Nephron progenitor cell (in vitro differentiated cells): ENCODE measurements at regions not wholly inside any gene's neighbourhood (a gene's known extent, or its start where the extent isn't known, plus 50 kb on each side); places are given as distances from the start of the nearest gene placed in this dataset.

Experiments
- DNase-seq: peaks from one replicate; pipeline ENCODE4 v3.0.0; 2021
- H3K27ac Mint-ChIP-seq: 2 replicates; pipeline ENCODE4 v1.8.0; 2021; ENCODE audit warnings: mild to moderate bottlenecking, moderate library complexity, mixed read lengths
- H3K27me3 Mint-ChIP-seq: 2 replicates; pipeline ENCODE4 v1.8.0; 2021; ENCODE audit warnings: mild to moderate bottlenecking, low read depth, mixed read lengths; ENCODE audit not compliant: poor library complexity
- H3K36me3 Mint-ChIP-seq: 2 replicates; pipeline ENCODE4 v1.8.0; 2021; ENCODE audit warnings: low read depth, mixed read lengths
- H3K4me1 Mint-ChIP-seq: 2 replicates; pipeline ENCODE4 v1.8.0; 2021; ENCODE audit warnings: mixed read lengths
- H3K4me3 Mint-ChIP-seq: 2 replicates; pipeline ENCODE4 v1.8.0; 2021; ENCODE audit warnings: mild to moderate bottlenecking, moderate library complexity, mixed read lengths
- H3K9me3 Mint-ChIP-seq: 2 replicates; pipeline ENCODE4 v1.8.0; 2021; ENCODE audit warnings: mild to moderate bottlenecking, moderate library complexity, mixed read lengths
- TF ChIP-seq, protein P1 (sequence below): fragments of 200-600 bp; sonication (generic); IDR thresholded peaks from 2 replicates; pipeline ENCODE4 v1.5.0; 2021; ENCODE audit warnings: antibody characterized with exemption

DNA sequence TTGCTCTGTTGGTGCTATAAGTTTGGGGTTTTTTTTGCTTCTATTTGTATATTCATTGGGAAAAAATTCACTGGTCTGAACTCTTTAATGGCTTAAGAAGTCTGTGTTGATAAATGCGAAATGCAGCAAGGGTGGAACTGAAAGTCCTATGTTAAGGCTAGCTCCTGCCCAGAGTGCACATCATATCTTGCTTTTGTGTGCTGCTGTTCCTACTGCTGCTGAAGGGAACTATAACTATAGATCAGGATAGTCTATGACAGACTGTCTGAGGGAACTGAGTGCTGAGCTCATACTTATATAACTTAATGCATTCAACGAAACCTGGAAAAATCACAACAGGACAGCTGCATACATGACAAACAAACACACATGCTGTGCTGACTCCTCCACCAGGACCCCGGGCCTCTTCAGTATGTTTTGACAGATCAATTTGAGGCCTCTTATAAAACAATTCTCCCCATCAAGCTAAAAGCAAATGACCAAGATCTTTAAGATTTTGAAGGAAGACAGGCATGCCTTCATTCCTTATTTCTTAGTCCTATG lies 1031.5 kb upstream of the ADGRL2 start:
- no peaks in the 10 kb centered on the region for H3K9me3 Mint-ChIP-seq
- H3K27ac Mint-ChIP-seq: no peak overlapping the region
- TF ChIP-seq, protein P1, sequence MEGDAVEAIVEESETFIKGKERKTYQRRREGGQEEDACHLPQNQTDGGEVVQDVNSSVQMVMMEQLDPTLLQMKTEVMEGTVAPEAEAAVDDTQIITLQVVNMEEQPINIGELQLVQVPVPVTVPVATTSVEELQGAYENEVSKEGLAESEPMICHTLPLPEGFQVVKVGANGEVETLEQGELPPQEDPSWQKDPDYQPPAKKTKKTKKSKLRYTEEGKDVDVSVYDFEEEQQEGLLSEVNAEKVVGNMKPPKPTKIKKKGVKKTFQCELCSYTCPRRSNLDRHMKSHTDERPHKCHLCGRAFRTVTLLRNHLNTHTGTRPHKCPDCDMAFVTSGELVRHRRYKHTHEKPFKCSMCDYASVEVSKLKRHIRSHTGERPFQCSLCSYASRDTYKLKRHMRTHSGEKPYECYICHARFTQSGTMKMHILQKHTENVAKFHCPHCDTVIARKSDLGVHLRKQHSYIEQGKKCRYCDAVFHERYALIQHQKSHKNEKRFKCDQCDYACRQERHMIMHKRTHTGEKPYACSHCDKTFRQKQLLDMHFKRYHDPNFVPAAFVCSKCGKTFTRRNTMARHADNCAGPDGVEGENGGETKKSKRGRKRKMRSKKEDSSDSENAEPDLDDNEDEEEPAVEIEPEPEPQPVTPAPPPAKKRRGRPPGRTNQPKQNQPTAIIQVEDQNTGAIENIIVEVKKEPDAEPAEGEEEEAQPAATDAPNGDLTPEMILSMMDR: no peak
- peaks cover 14% of the 10 kb centered on the region for H3K4me1 Mint-ChIP-seq
- H3K36me3 Mint-ChIP-seq: no peaks in the 10 kb centered on the region
- H3K27me3 Mint-ChIP-seq: no peaks in the 10 kb centered on the region
- no peak overlapping the region for H3K4me3 Mint-ChIP-seq
- no peak for DNase-seq

DNA sequence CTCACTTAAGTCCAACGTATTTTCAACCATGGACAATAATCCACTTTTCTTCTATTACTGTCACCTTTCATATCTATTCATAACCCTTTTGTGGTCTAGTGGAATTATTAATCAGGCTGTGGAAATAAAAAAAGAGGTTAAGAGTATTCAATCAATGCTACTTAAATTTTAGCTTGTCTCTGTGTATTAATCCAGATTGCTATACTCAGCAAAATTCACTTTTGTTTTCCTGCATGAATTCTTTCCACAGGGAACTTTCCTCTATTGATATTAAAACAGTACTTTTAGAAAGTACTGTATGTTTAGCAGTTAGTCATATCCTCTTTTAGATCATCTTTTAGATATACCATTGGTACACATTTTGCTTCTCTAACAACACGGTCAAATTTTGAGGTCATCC lies 1033.0 kb upstream of the ADGRL2 start:
- Mint-ChIP-seq H3K27ac (no peak overlapping the region), H3K9me3 (no peaks in the 10 kb centered on the region), H3K4me1 (peaks cover 14% of the 10 kb centered on the region)

DNA sequence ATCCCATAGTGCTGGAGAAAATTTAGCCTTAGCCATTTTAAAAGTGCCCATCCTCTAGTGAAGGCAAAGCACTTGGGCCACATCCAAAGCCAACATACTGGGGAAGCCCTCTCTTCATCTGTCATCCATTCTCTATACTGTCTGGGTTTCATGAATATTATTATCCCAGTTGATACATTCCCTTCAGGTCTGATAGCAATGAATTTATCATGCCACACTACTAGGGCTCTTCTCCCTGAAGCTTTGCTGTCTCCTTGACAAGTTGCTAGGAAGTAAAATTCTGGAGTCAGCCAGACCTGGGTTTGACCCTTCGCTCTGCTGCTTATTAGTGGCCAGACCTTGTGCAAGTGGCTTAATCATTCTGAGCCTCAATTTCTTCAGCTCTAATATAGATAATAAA lies 1041.4 kb upstream of the ADGRL2 start:
- no peak for DNase-seq
- Mint-ChIP-seq H3K4me1 (no peaks in the 10 kb centered on the region), H3K36me3 (no peaks in the 10 kb centered on the region), H3K27me3 (no peaks in the 10 kb centered on the region), H3K4me3 (no peak overlapping the region), H3K9me3 (no peaks in the 10 kb centered on the region), H3K27ac (no peak overlapping the region)
- TF ChIP-seq, protein P1: no peak

More for the DNA sequence above, 1033.0 kb upstream of the ADGRL2 start:
- TF ChIP-seq, protein P1: no peak
- DNase-seq: no peak
- Mint-ChIP-seq H3K27me3 (no peaks in the 10 kb centered on the region), H3K36me3 (no peaks in the 10 kb centered on the region), H3K4me3 (no peak overlapping the region)

GRCh38 chr1:80755944-80756343 lies 1044.8 kb upstream of the ADGRL2 start:
- Mint-ChIP-seq H3K9me3 (peaks cover 6% of the 10 kb centered on the region), H3K36me3 (peaks cover 3% of the 10 kb centered on the region), H3K4me1 (no peaks in the 10 kb centered on the region), H3K4me3 (no peak overlapping the region), H3K27ac (no peak overlapping the region), H3K27me3 (no peaks in the 10 kb centered on the region)
- TF ChIP-seq, protein P1: no peak
- DNase-seq: no peak

GRCh38 chr1:80751204-80751603 lies 1049.5 kb upstream of the ADGRL2 start:
- Mint-ChIP-seq H3K4me3 (no peak overlapping the region), H3K4me1 (no peaks in the 10 kb centered on the region), H3K36me3 (peaks cover 5% of the 10 kb centered on the region), H3K27me3 (no peaks in the 10 kb centered on the region), H3K9me3 (peaks cover 9% of the 10 kb centered on the region), H3K27ac (no peak overlapping the region)
- TF ChIP-seq, protein P1: no peak
- no peak for DNase-seq

GRCh38 chr1:80731241-80731894 lies 1069.4 kb upstream of the ADGRL2 start:
- no peak overlapping the region for H3K4me3 Mint-ChIP-seq
- TF ChIP-seq, protein P1: no peak
- peaks cover 18% of the 10 kb centered on the region for H3K9me3 Mint-ChIP-seq
- no peaks in the 10 kb centered on the region for H3K27me3 Mint-ChIP-seq
- H3K36me3 Mint-ChIP-seq: peaks cover 7% of the 10 kb centered on the region
- no peaks in the 10 kb centered on the region for H3K4me1 Mint-ChIP-seq
- no peak overlapping the region for H3K27ac Mint-ChIP-seq
- DNase-seq: no peak
